Stimulated activated naive CD8-positive, alpha-beta T cell treated with anti-CD3 and anti-CD28 coated beads, Interleukin-15, Interleukin-2, amounts not matched to agents 100 U/mL and 50 U/mL, for 24 hours (primary cell): ENCODE measurements at regions not wholly inside any gene's neighbourhood (a gene's known extent, or its start where the extent isn't known, plus 50 kb on each side); places are given as distances from the start of the nearest gene placed in this dataset.

Experiments used
- ATAC-seq: fragments of 150-1000 bp; cut with Tn5 transposase; one replicate; pipeline ENCODE4 v1.10.0; 2021
- DNase-seq: peaks from one replicate; pipeline ENCODE4 v3.0.0; 2021

DNA sequence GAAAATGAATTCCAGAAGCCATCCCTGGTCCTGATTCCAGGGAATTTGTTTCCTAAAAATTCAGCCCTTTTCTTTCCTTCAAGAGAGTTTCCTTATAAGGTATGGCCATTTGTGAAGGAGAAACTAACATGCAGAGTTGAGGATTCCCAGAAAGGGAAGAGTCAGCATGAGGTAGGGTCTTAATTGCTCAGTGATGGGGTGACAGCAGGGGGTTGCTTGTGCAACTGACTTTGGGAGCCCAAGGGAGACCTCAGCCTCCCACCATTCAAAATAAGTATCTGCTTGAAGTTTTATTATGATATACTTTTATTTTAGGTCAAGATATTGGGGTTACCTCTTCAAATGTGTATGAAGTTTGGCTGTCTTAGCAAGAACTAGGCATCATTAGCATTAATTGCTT lies 74.9 kb upstream of the CELF4 start:
- DNase-seq (no peak), ATAC-seq (no peak)

DNA sequence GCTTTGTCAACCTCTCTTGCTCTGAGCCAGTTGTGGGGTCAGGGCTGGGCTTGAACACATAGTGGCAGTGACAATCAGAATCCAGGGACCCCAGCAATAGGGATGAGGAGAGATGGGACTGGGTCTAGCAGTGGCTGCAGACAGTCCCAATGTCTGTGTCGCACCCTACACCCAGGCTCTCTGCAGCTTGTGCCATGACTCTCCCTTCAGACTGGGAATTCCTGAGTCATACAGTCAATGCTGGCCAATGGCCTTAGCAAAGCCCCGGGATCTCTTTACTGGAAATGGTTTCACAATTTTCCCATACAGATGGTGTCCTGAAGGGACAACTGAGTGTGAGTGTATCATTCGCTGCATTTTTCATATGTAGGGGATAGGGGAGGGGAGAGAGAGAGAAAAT lies 74.2 kb upstream of the CELF4 start:
- ATAC-seq (no peak), DNase-seq (no peak)

- DNase-seq (no peak), ATAC-seq (no peak)
Measured at GRCh38 chr18:37637478-37637850, 71.9 kb upstream of the CELF4 start.

GRCh38 chr18:37636831-37637477 lies 71.4 kb upstream of the CELF4 start:
- ATAC-seq = no peak
- DNase-seq = no peak

DNA sequence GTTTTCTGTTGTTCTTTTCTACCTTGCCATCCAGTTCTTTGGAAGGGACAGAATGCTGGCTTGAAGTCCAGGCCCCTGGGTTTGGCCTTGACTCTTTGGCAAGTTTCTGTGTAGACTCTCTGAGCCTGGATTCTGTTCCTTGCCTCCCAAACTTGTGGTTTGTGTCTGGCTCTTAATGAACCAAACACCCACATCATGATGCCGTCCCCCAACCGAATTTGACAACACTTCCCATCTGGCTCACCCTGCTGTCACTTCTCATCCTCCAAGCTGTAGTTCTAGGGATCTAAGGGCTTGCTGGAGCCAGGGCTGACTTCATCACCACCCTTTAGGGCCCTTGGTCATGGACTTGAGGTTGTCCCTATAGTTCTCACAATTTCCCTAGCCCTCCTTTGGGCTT lies 68.9 kb upstream of the CELF4 start:
- ATAC-seq (no peak), DNase-seq (no peak)

DNA sequence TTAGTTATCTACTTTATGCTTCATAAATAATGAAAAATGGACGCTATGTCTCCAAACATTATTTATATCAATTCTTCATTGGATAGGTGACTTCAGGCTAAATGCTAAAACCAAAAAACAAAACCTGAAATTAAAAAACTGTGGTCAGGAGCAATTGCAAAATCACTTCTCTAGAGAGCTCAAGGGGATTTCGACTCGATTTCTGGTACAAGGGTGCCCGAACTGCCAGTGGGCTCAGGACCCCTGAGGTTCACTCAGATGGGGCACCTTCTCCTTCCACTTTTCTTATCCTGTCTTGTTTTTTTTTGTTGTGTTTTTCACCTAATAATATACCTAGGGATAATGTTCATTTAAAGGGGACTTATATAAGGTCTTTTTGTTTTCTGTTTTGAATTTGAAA lies 65.8 kb upstream of the CELF4 start:
- DNase-seq = no peak
- no peak for ATAC-seq

- no peak for DNase-seq
Measured at GRCh38 chr18:37630334-37630733, 64.7 kb upstream of the CELF4 start.

GRCh38 chr18:37628470-37629220 lies 63.0 kb upstream of the CELF4 start:
- ATAC-seq (no peak), DNase-seq (no peak)

More at GRCh38 chr18:37630334-37630733, 64.7 kb upstream of the CELF4 start:
- ATAC-seq = no peak

DNA sequence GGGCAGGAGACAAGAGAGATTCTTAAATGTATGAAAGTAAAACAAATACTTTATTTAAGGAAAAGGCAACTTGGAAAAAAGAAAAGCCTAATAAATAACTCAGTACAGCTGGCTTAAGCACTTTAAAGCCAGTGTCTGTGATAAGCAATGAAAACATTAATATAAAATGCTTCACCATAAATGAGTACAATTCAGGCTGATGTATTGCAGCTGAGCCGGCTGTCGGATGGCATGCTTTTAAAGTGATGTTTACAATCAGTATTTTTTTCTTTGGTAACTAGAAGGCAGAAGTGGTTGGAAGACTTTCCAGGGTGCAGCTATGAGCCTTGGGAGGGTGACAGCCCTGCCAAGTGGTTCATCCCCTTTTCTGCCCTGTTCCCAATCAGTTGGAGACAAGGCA lies 58.7 kb upstream of the CELF4 start:
- no peak for DNase-seq
- no peak for ATAC-seq

GRCh38 chr18:37619964-37620363 lies 54.4 kb upstream of the CELF4 start:
- DNase-seq = no peak
- ATAC-seq = no peak

GRCh38 chr18:37617623-37618022 lies 52.0 kb upstream of the CELF4 start:
- DNase-seq (no peak), ATAC-seq (no peak)
